ENCODE measurements at regions not wholly inside any gene's neighbourhood (a gene's known extent, or its start where the extent isn't known, plus 50 kb on each side); places are given as distances from the start of the nearest gene placed in this dataset.

DNA sequence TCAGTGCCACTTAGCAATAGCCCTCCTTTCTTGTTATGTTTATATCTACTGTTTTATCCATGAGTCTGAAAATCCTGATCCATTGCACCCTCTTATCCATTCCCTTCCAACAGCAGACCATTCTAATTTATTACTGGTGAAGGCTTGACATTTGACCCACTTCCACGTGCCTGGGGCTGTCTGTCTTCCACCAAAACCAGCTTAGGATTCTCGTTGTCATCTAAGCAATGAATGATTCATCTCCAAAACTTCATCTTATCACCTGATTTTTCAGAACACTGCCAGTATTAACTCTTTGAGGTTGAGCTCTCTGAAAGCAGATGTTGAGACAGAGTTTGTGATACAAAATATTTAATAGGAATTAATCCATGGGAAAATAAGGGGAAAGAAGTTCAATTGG lies 277.8 kb upstream of the FBXL7 start:
- Histone ChIP-seq H3K27me3 (ENCODE audit: control insufficient read depth in 2 of 2, insufficient read depth in 2 of 2, low read length in 2 of 2) (peaks cover 0 to 2% of the 10 kb centered on the region in 2 experiments), H3K9me1 (replicated peaks; ENCODE audit: control insufficient read depth, extremely low read depth, insufficient read depth, low read length) (no peaks in the 10 kb centered on the region), H3K79me2 (ENCODE audit: control insufficient read depth, insufficient read depth, low read length) (no peaks in the 10 kb centered on the region), H4K20me1 (replicated peaks; ENCODE audit: control insufficient read depth, extremely low read depth, insufficient read depth, low read length) (no peaks in the 10 kb centered on the region), H3K4me3 (replicated peaks in 1 of 3; ENCODE audit: insufficient read depth in 1 of 3, low read depth in 1 of 3, low read length in 3 of 3) (no peak overlapping the region), H3K9ac (replicated peaks; ENCODE audit: extremely low read depth, insufficient read depth, low read length) (no peak overlapping the region), H3K4me2 (ENCODE audit: insufficient read depth, low read length) (no peak overlapping the region), H3K36me3 (ENCODE audit: control insufficient read depth in 2 of 2, extremely low read depth in 1 of 2, insufficient read depth in 2 of 2, low read length in 2 of 2) (no peaks in the 10 kb centered on the region), H3K4me1 (ENCODE audit: control insufficient read depth, extremely low read depth, insufficient read depth, low read length) (no peaks in the 10 kb centered on the region), H2AFZ (ENCODE audit: low read depth, low read length) (no peak overlapping the region), H3K9me3 (replicated peaks; ENCODE audit: control insufficient read depth, insufficient read depth, low read length) (no peaks in the 10 kb centered on the region), H3K27ac (ENCODE audit: insufficient read depth, low read depth, low read length) (no peak overlapping the region)
- intact Hi-C loops (cut with micrococcal nuclease), result no loop called here
- BruUV-seq (replicated peaks), result no TSS peak
- DNase-seq (ENCODE audit: low read depth, low spot score) (no peak), FAIRE-seq (no peak)
- ChIA-PET CTCF (no interaction called here), POLR2A (no interaction called here)
- dilution Hi-C loops (cut with MboI; ENCODE audit: extremely low pct_ligation_motif_present, low sequenced_read_pairs), result no loop called here
- TF ChIP-seq EZH2 (IDR thresholded peaks at IDR 0.05; ENCODE audit: borderline replicate concordance, low read depth, low read length, severe bottlenecking) (no peak), MYC (IDR thresholded peaks at IDR 0.05; ENCODE audit: low read depth, low read length) (no peak), JUN (IDR thresholded peaks at IDR 0.05; ENCODE audit: borderline replicate concordance, insufficient read depth, insufficient read length, low read depth) (no peak), FOS (IDR thresholded peaks at IDR 0.05; ENCODE audit: borderline replicate concordance, insufficient read depth, low read length) (no peak), CTCF (IDR thresholded peaks at IDR 0.05; ENCODE audit: extremely low read depth in 1 of 2, insufficient read depth in 1 of 2, low read depth in 1 of 2, low read length in 2 of 2) (no peak), GATA2 (IDR thresholded peaks at IDR 0.05; ENCODE audit: insufficient read depth, insufficient read length, low read depth, low read length) (no peak), POLR2A (IDR thresholded peaks at IDR 0.05; ENCODE audit: low read depth, low read length) (no peak), POLR2AphosphoS5 (IDR thresholded peaks at IDR 0.05; ENCODE audit: insufficient read depth, low read depth, low read length) (no peak)
- TF ChIP-seq, protein P1, sequence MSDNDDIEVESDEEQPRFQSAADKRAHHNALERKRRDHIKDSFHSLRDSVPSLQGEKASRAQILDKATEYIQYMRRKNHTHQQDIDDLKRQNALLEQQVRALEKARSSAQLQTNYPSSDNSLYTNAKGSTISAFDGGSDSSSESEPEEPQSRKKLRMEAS (IDR thresholded peaks at IDR 0.05; ENCODE audit: insufficient read depth, insufficient read length), result no peak

Data from endothelial cell of umbilical vein (primary cell).